NB4 (cell line): ENCODE measurements at regions not wholly inside any gene's neighbourhood (a gene's known extent, or its start where the extent isn't known, plus 50 kb on each side); places are given as distances from the start of the nearest gene placed in this dataset.

ENCODE experiments used
- DNase-seq: peaks from one replicate; pipeline ENCODE4 v3.0.0; 2010; ENCODE audit warnings: low read depth
- H3K4me3 ChIP-seq: one replicate; pipeline ENCODE4 v1.5.1; 2011; ENCODE audit warnings: mild to moderate bottlenecking, low read depth, low read length, moderate library complexity
- MYC ChIP-seq: IDR thresholded peaks from 2 replicates; pipeline ENCODE4 v1.6.1; 2011; ENCODE audit warnings: low read depth, low read length
- POLR2A ChIP-seq: IDR thresholded peaks from 2 replicates; pipeline ENCODE4 v1.6.1; 2011; ENCODE audit warnings: mild to moderate bottlenecking; ENCODE audit not compliant: insufficient read length; ENCODE audit errors: extremely low read depth
- TF ChIP-seq, protein P1 (sequence below): IDR thresholded peaks from one replicate; pipeline ENCODE4 v1.5.1; 2012; ENCODE audit warnings: low read depth, low read length
- TF ChIP-seq, protein P2 (sequence below): IDR thresholded peaks from 2 replicates; pipeline ENCODE4 v1.6.1; 2011; ENCODE audit warnings: low read depth, low read length

DNA sequence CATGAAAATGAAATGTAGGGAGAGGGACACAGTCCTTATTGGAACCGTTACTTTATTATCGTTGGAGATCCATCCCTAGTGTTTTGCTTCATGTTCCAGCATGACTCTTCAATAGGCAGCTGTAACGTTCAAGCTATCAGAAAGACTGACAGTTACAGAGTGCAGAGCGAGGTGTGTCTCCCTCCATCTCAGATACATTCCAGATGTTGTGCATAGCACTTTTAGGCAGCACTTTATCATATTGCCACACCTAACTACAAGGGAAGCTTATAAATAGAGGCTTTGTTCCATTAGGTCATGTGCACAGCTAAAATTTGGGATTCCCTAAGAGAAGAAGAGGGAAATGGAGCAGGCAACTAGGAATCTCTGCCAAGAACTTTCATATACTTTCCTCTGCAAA is 1009.6 kb downstream of the ROBO2 start:
- no peak for DNase-seq
- no peak overlapping the region for H3K4me3 ChIP-seq
- TF ChIP-seq MYC (no peak), POLR2A (no peak)
- TF ChIP-seq, protein P1, sequence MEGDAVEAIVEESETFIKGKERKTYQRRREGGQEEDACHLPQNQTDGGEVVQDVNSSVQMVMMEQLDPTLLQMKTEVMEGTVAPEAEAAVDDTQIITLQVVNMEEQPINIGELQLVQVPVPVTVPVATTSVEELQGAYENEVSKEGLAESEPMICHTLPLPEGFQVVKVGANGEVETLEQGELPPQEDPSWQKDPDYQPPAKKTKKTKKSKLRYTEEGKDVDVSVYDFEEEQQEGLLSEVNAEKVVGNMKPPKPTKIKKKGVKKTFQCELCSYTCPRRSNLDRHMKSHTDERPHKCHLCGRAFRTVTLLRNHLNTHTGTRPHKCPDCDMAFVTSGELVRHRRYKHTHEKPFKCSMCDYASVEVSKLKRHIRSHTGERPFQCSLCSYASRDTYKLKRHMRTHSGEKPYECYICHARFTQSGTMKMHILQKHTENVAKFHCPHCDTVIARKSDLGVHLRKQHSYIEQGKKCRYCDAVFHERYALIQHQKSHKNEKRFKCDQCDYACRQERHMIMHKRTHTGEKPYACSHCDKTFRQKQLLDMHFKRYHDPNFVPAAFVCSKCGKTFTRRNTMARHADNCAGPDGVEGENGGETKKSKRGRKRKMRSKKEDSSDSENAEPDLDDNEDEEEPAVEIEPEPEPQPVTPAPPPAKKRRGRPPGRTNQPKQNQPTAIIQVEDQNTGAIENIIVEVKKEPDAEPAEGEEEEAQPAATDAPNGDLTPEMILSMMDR: no peak
- TF ChIP-seq, protein P2, sequence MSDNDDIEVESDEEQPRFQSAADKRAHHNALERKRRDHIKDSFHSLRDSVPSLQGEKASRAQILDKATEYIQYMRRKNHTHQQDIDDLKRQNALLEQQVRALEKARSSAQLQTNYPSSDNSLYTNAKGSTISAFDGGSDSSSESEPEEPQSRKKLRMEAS: no peak

DNA sequence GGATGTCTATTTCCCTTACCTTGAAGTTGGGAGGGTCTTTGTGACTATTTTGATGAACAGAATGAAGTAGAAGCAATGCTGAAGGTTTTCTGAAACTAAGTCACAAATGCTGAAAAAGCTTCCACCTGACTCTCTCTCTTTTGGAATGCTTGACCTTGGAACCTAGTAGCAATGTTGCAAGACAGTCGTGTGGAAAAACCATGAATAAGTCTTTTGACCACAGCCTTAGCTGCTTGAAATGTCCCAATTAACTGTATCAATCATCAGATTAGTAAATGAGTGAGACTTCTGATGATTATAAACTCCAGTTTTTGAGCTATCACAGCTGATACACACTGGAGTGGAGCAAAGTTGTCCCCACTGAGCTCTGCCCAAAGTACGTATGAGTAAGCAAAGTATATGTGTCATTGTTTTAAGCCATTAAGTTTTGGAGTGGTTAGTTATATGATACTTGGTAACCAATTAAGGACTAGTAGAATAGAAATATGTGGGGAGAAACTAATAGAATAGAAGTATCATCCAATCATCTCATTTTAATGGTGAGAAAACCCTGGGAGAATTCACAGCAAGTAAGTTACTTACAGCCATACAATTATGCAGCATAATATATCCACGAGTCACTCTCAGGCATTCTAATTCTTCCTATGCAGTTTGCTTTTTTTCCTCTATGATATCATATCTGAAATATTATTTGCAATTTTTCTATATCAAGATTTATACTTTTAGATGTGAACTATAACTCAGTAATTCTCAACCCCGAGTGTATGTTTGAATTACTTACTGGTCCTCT is 1010.6 kb downstream of the ROBO2 start:
- DNase-seq: no peak

DNA sequence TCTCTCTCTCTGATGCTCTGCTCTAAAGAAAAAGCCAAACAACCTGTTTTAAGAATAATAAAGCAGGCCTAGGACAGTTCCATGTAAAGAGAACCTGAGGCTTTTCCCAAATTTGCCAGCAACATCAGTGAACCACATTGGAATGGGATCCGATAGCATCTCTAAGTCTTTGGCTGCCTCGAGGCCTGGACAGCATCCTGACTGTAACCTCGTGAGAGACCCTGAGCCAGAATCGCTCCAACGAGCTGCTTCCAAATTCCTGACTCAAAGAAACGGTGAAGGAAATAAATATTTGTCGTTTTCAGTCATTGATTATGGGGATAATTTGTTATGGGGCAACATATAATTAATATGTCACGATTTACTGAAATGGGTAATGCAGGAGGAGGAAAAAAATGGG is 1012.8 kb downstream of the ROBO2 start:
- H3K4me3 ChIP-seq: no peak overlapping the region
- DNase-seq: no peak
- TF ChIP-seq, protein P1: no peak
- TF ChIP-seq, protein P2: no peak
- TF ChIP-seq MYC (no peak), POLR2A (no peak)

More for the DNA sequence above, 1010.6 kb downstream of the ROBO2 start:
- TF ChIP-seq, protein P2: no peak
- TF ChIP-seq POLR2A: no peak
- no peak for TF ChIP-seq MYC
- TF ChIP-seq, protein P1: no peak
- H3K4me3 ChIP-seq: no peak overlapping the region

DNA sequence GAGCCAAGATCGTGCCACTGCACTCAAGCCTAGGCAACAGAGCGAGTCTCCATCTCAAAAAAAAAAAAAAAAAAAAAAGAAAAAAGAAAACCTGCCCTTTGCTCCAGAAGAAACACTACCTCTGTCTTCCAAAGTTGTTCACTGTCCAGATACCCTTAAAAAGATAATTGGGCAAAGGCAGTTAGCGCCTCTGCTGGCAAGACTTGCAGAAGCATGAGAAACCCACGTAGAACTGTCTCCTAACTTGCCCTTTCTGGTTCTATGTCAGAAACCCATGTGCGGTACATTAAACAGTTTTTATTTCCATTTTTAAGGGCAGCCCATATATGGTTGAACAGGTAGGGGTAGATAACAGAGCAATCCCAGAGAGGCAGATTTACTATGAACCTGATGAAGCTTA is 1026.4 kb downstream of the ROBO2 start:
- no peak overlapping the region for H3K4me3 ChIP-seq
- peak; percentile 2 for DNase-seq
- TF ChIP-seq MYC (no peak), POLR2A (no peak)
- TF ChIP-seq, protein P1: peak; percentile 28
- TF ChIP-seq, protein P2: no peak

DNA sequence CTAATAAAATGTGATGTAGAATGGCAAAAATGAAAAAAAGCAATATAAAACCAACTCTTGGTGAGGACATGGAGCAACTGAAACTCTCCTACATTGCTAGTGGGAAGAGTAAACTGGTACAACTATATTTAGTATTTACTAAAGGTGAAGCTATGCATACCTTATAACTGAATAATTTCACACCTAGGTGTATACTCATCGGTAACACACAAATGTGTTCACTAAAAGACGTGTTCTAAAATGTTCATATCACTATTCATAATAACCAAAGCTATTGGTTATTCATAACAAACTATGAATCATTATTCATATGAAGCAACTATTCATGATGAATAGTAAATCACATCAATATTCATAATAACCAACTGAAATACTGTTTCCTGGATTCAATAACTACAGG is 1030.3 kb downstream of the ROBO2 start:
- H3K4me3 ChIP-seq: no peak overlapping the region
- no peak for DNase-seq
- TF ChIP-seq, protein P1: no peak
- TF ChIP-seq, protein P2: no peak
- TF ChIP-seq POLR2A: no peak
- no peak for TF ChIP-seq MYC
